ENCODE measurements at regions not wholly inside any gene's neighbourhood (a gene's known extent, or its start where the extent isn't known, plus 50 kb on each side); places are given as distances from the start of the nearest gene placed in this dataset.

- DNase-seq (ENCODE audit: low spot score): no peak
These were observed 273.2 kb upstream of the MPDZ start for GRCh38 chr9:13552606-13553215.

DNA sequence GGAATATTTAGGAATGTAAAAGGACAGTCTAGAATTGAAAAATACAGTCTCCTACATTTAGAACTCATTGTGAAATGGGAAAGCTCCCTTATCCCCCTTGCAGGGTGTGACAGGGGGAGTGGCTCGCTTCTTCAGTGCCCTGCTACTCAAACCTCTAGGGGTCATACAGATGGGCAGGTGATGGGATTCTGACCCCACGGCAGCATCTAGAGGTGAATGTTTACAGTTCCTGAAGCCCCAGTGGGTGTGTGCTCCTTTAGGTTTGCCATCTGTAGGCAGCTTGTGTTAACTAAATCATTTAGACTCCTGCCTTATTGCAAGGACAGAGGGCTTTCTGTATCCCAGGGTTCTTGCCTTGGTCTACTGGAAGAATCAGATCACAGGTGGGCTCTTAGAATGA, 271.0 kb upstream of the MPDZ start:
- no peak for DNase-seq (ENCODE audit: low spot score)

DNA sequence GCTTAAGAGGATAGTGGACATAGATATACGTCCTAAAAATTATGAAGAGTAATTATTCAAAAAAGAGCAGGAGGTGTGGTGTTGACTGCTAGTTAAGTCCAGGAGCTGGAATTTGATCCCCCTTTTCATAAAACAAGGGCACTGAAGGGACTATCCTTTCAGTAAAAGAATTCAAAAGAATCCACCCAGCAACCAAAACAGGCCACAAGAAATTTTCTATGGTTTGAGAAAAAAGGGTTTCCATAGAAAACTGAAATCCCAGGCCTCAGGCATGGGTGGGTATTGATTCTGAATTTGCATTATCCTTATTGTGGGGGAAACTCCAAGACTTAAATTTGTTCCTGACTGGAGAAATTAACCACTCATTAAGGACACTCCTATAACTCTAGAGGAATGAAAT, 269.0 kb upstream of the MPDZ start:
- DNase-seq (ENCODE audit: low spot score): no peak

DNA sequence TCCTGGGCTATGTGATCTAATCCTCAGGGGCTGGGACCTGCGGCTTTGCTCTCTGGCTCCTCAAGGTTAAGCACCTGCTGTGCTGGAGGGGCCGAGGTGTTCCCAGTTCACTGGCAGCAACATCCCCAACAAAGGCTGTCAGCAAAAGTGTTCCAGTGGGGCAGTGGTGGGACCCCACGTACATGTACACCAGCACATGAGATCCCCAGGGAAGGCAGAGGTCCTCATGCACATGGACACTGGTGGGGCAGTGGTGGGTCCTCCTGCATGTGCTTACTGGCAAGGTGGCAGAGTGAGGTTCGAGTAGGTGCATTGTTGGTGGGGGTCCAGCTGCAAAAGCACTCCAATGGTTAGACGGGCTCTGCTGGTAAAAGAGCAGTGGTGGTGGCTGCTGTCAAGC, 255.6 kb upstream of the MPDZ start:
- no peak for DNase-seq (ENCODE audit: low spot score)

- DNase-seq (ENCODE audit: low spot score): no peak
These were observed 254.5 kb upstream of the MPDZ start for GRCh38 chr9:13534006-13534405.

DNA sequence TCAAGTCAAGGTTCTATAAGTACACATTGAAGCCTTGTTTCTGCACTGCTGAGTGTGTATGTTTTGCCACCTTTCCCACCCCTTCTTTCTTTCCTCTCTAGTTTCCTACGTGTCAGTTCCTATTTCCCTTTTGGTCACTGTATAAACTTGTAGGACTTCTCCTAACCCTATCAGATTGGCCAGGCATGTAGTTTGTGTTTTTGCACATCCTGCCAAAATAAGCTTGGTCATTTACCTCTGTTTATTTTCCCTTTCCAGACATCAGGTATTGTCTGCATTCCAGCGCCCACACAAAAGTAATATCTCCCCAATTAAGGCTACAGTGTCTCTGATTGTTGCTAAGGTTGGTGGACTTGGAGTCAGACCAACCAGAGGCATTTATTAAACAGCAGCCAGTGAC, 252.9 kb upstream of the MPDZ start:
- DNase-seq (ENCODE audit: low spot score): no peak

GRCh38 chr9:13529321-13530104, 250.0 kb upstream of the MPDZ start:
- no peak for DNase-seq (ENCODE audit: low spot score)

GRCh38 chr9:13524245-13524644, 244.8 kb upstream of the MPDZ start:
- no peak for DNase-seq (ENCODE audit: low spot score)

DNA sequence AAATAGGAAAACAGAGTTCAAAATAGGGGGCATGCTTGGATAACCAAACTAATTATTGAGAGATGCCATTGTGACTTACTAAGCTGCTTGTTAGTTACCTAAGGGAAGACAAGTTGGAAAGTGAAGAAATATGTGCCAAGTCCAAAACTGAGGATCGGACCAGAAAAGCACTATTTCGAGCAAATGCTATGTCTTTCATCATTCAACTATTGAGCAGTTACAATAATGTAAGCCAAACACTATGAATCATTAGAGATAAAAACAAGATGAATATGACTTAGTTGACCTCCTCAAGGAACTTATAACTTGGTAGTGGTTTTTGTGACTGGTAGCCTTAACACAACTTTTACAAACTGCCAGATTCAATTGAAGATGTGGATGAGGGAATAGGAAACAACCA, 240.6 kb upstream of the MPDZ start:
- no peak for DNase-seq (ENCODE audit: low spot score)

- DNase-seq (ENCODE audit: low spot score): no peak
These were observed 234.4 kb upstream of the MPDZ start for GRCh38 chr9:13513716-13514444.

- no peak for DNase-seq (ENCODE audit: low spot score)
These were observed 233.8 kb upstream of the MPDZ start for GRCh38 chr9:13513286-13513685.

GRCh38 chr9:13508681-13509080, 229.2 kb upstream of the MPDZ start:
- no peak for DNase-seq (ENCODE audit: low spot score)

- DNase-seq (ENCODE audit: low spot score): no peak
These were observed 228.6 kb upstream of the MPDZ start for GRCh38 chr9:13508086-13508485.

- DNase-seq (ENCODE audit: low spot score): no peak
These were observed 226.3 kb upstream of the MPDZ start for GRCh38 chr9:13505797-13506196.

GRCh38 chr9:13503599-13503998, 224.1 kb upstream of the MPDZ start:
- DNase-seq (ENCODE audit: low spot score): no peak

DNA sequence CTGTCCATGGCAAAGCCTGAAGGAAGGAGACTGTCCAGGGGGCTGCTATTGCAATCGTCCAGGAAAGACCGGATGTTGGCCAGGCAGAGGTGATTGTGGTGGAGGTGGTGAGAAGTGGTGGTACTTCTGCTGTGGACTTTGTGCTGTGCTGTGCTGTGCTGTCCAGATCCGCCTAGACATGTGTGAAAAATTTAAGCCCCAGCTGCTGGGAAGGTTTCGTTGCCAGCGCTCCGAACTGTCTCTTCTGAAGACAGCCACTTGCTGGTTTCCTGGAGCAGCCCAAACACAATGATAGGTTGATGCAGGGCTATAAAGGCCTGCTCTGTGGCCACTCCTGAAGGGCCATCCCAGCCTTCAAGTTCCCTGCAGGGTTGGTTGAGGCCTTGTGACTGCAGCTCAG, 223.0 kb upstream of the MPDZ start:
- no peak for DNase-seq (ENCODE audit: low spot score)

- DNase-seq (ENCODE audit: low spot score): no peak
These were observed 221.5 kb upstream of the MPDZ start for GRCh38 chr9:13501018-13501417.

DNA sequence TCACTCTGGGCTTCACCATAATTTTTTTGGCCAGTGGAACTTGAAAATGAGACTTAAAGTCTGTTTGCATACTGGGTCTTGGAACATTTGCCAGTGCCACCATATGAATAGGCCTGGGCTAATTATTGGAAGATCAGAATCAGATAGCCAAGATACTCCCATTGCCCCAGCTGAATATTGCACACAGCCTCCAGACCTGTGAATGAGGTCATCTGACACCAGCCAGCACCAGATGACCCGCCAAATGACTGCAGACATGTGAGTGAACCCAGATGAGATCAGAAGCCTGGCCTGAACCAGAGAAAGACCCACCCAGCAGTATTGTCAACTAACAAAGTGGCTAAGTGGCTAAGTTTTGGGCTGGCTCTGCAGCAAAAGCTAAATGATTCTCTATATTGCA, 220.5 kb upstream of the MPDZ start:
- DNase-seq (ENCODE audit: low spot score): no peak

GRCh38 chr9:13493697-13494096, 214.2 kb upstream of the MPDZ start:
- DNase-seq (ENCODE audit: low spot score): no peak

DNA sequence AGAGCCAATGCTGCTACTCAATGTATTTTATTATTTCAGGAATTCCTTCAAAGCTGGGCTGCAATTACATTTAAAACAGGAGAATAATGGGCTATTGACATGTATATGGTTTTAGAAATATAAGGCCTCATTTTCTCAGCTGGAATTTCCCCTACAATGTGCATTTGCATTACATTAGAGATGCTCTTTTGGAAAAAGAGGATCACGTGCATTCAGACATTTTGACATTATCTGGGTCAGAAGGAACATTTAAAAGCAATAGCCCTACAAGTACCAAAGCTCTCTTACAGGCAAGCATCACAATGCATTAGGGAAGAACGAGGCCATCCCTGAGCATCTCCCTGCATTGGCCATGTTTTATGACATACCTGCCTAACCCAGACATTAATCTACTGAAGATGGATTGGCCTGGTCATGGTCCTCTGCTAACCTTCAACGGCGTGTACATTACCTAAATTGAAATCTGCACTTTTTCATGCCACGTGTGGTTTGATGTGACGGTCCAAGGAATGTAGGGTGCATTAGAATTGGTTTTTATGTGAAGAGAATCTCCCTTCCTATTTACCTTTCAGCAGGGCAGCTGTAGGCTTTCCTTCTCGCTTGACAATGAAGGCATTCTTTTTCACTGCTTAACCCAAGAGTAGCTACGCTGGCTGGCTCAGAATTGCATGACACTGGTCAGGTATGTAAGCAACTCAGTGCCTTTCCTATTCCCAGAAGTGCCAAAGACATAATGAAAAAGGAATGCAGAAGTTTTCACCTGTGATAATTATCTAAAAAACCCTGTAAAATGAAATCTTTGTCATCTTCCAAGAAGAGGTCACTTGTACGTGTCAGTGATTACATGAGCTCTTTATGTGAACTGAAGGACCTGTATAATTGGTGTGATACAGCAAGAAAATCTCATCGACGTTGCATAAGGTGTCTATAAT, 212.3 kb upstream of the MPDZ start:
- DNase-seq (ENCODE audit: low spot score): no peak

- no peak for DNase-seq (ENCODE audit: low spot score)
These were observed 211.6 kb upstream of the MPDZ start for GRCh38 chr9:13491138-13491492.

DNA sequence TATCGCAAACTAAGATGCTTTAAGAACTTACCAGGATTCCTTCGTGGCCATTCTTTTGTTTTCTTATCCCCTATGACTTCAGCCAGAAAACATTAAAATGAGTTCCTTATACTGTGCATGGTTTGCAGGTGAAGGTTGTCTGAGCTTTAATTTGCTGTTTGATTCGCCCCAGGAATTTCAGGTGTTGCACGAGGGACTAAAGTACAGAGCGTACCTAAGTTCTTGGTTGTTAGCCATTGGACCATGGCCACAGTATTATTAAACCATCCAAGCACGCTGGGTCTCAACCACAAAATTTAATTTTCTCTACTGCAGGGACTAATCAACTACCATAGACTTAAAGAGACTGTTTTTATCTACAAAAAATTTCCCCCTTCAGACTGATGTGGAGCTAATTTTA, 208.4 kb upstream of the MPDZ start:
- no peak for DNase-seq (ENCODE audit: low spot score)
